ENCODE measurements at regions not wholly inside any gene's neighbourhood (a gene's known extent, or its start where the extent isn't known, plus 50 kb on each side); places are given as distances from the start of the nearest gene placed in this dataset.
A peak's percentile ranks its signal among the peaks of the same experiment; 100 is the strongest.

GRCh38 chr2:183283209-183283608 lies 159.0 kb downstream of the NUP35 start:
- no peak for DNase-seq (ENCODE audit: low read depth in 2 of 2)

GRCh38 chr2:183284606-183285005 lies 160.4 kb downstream of the NUP35 start:
- DNase-seq (ENCODE audit: low read depth in 2 of 2), result peak; percentile 36 to 52

- no peak for DNase-seq (ENCODE audit: low read depth in 2 of 2)
These were observed 167.2 kb downstream of the NUP35 start for GRCh38 chr2:183291436-183291835.

GRCh38 chr2:183292028-183292427 lies 167.8 kb downstream of the NUP35 start:
- DNase-seq (ENCODE audit: low read depth in 2 of 2), result no peak

- DNase-seq (ENCODE audit: low read depth in 2 of 2), result no peak
These were observed 215.1 kb downstream of the NUP35 start for GRCh38 chr2:183339311-183339710.

GRCh38 chr2:183341057-183341456 lies 216.8 kb downstream of the NUP35 start:
- no peak for DNase-seq (ENCODE audit: low read depth in 2 of 2)

- no peak for DNase-seq (ENCODE audit: low read depth in 2 of 2)
These were observed 223.7 kb downstream of the NUP35 start for GRCh38 chr2:183347969-183348368.

GRCh38 chr2:183348492-183348891 lies 224.2 kb downstream of the NUP35 start:
- DNase-seq (ENCODE audit: low read depth in 2 of 2), result no peak

- DNase-seq (ENCODE audit: low read depth in 2 of 2), result no peak
These were observed 224.8 kb downstream of the NUP35 start for GRCh38 chr2:183349091-183349490.

- peak in 1 of 2 experiments; percentile 2 for DNase-seq (ENCODE audit: low read depth in 2 of 2)
These were observed 235.6 kb downstream of the NUP35 start for GRCh38 chr2:183359867-183360266.

GRCh38 chr2:183371545-183371944 lies 247.3 kb downstream of the NUP35 start:
- DNase-seq (ENCODE audit: low read depth in 2 of 2), result no peak

GRCh38 chr2:183375821-183376220 lies 251.6 kb downstream of the NUP35 start:
- no peak for DNase-seq (ENCODE audit: low read depth in 2 of 2)

- DNase-seq (ENCODE audit: low read depth in 2 of 2), result no peak
These were observed 259.6 kb downstream of the NUP35 start for GRCh38 chr2:183383854-183384253.

- no peak for DNase-seq (ENCODE audit: low read depth in 2 of 2)
These were observed 265.4 kb downstream of the NUP35 start for GRCh38 chr2:183389546-183390080.

- DNase-seq (ENCODE audit: low read depth in 2 of 2), result no peak
These were observed 265.9 kb downstream of the NUP35 start for GRCh38 chr2:183390109-183390508.

GRCh38 chr2:183404392-183404791 lies 280.1 kb downstream of the NUP35 start:
- no peak for DNase-seq (ENCODE audit: low read depth in 2 of 2)

GRCh38 chr2:183408562-183408961 lies 284.3 kb downstream of the NUP35 start:
- DNase-seq (ENCODE audit: low read depth in 2 of 2), result no peak

GRCh38 chr2:183409662-183410061 lies 285.4 kb downstream of the NUP35 start:
- DNase-seq (ENCODE audit: low read depth in 2 of 2), result no peak

GRCh38 chr2:183416753-183417152 lies 292.5 kb downstream of the NUP35 start:
- DNase-seq (ENCODE audit: low read depth in 2 of 2), result no peak

- no peak for DNase-seq (ENCODE audit: low read depth in 2 of 2)
These were observed 302.6 kb downstream of the NUP35 start for GRCh38 chr2:183426825-183427224.

- no peak for DNase-seq (ENCODE audit: low read depth in 2 of 2)
These were observed 303.3 kb downstream of the NUP35 start for GRCh38 chr2:183427558-183427957.

GRCh38 chr2:183428881-183429280 lies 304.6 kb downstream of the NUP35 start:
- no peak for DNase-seq (ENCODE audit: low read depth in 2 of 2)

- no peak for DNase-seq (ENCODE audit: low read depth in 2 of 2)
These were observed 314.3 kb downstream of the NUP35 start for GRCh38 chr2:183438541-183438940.

- DNase-seq (ENCODE audit: low read depth in 2 of 2), result no peak
These were observed 330.8 kb downstream of the NUP35 start for GRCh38 chr2:183455056-183455455.

Measured in fibroblast of skin of left biceps (primary cell).